ENCODE measurements at regions not wholly inside any gene's neighbourhood (a gene's known extent, or its start where the extent isn't known, plus 50 kb on each side); places are given as distances from the start of the nearest gene placed in this dataset.

DNA sequence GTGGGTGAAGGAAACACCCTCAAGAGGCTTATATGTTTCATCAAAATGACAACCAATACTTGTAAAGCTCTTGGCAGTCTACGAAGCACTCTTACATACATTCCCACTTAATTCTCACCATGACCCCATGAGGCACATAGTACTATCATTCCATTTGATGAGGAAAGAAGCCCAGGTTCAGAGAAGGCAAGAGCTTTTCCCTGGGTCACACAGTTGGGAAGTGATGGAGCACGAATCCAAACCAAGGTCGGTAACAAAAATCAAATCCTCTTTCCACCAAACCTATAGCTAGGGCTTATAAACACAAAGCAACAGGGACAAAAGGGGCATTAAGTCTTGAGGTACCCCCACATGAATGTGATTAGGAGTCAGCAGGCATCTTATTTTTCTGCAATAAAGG is 187.1 kb downstream of the UACA start:
- no peak for TF ChIP-seq POLR2AphosphoS5 (IDR thresholded peaks at IDR 0.05; ENCODE audit: low read depth, low read length)
- TF ChIP-seq POLR2A (IDR thresholded peaks at IDR 0.05; ENCODE audit: low read depth, low read length): no peak

Measured in GM12891 (cell line).